HTR-8/SVneo (cell line): ENCODE measurements at regions not wholly inside any gene's neighbourhood (a gene's known extent, or its start where the extent isn't known, plus 50 kb on each side); places are given as distances from the start of the nearest gene placed in this dataset.
"Not testable (repeated sequence)": the region's sequence is repeated elsewhere in the genome, so short reads cannot be mapped to it uniquely, and the experiment has no call there.

ENCODE experiments used
- DNase-seq: peaks from one replicate; pipeline ENCODE4 v3.0.0; 2011; ENCODE audit warnings: low spot score, mixed read lengths; ENCODE audit not compliant: insufficient read length
- FAIRE-seq: peaks from 2 replicates; lab custom pipeline; 2011; peaks lifted over from hg19 to GRCh38; lab: Jason Lieb, UNC

- no peak for FAIRE-seq
Observed at GRCh38 chr21:28135646-28136045, 857.0 kb downstream of the LTN1 start.

GRCh38 chr21:28133116-28133515, 859.6 kb downstream of the LTN1 start:
- FAIRE-seq (no peak), DNase-seq (no peak)

More at GRCh38 chr21:28135646-28136045, 857.0 kb downstream of the LTN1 start:
- DNase-seq = no peak

DNA sequence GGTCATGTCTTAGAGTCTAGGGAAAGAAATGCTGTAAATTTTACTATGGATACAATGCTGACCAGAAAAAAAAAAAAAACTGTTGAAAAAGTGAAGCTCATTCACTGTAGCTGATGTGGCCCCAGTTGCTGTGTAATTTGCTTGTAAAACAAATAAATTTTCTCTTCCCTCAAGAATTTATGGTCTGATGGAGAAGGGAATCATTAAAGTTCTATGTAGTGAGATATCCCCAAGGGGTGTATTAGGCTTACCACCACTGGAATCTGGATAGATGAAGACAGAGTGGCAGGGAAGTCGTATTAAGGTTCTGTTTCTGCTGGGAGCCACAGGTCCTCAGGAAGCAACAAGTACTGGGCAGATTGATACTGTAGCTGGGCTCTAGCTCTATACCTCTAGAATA, 860.0 kb downstream of the LTN1 start:
- FAIRE-seq = no peak
- no peak for DNase-seq

DNA sequence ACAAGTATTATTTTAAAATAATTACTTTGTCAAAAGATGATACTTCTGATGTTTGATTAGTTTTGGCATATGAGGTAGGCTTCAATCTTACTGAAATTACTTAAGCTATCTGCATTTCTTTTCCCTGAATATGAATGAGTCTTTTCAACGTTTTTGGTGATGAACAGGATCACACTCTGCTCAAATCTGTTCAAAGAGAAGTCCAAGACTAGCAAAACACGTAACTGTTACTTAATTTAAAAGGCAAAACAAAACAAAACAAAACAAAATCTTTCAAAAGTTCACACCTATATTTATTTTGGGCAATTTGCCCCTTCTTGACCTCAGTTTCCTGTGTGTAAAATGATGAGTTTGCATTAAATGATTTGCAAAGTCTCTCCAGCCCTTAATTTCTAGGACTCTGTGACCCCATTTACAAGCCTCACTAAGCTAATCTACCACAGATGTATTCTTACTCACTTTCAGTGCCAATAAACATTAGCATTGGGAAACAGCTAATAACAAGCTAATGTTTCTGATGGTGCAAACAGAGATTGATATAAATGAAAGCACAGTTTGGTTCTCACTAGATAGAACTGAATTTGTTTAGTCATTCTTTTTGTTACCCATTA, 865.4 kb downstream of the LTN1 start:
- no peak for FAIRE-seq
- no peak for DNase-seq

- DNase-seq (no peak), FAIRE-seq (no peak)
Observed at GRCh38 chr21:28126521-28127174, 866.0 kb downstream of the LTN1 start.

DNA sequence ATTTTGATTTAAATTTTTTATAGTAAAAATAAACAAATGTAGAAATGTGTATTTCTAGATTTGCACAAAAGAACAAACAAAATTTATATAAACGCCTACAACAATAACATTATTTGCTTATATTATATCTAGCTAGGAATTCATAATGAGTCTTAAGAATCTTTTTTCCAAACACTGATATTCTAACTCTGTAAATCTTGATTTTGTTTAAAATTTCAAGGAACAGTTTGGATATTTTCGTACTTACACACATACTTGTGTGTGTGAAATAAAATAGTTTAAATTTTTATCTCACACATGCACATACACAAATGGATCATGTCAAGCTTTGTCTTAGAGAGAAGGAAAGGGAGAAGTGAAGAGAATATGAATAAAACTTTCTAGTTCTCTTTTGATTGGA, 868.1 kb downstream of the LTN1 start:
- no peak for FAIRE-seq
- DNase-seq = no peak

GRCh38 chr21:28118570-28118969, 874.1 kb downstream of the LTN1 start:
- FAIRE-seq (no peak), DNase-seq (no peak)

- DNase-seq, FAIRE-seq: not testable (repeated sequence)
Observed at GRCh38 chr21:28114986-28115385, 877.7 kb downstream of the LTN1 start.

DNA sequence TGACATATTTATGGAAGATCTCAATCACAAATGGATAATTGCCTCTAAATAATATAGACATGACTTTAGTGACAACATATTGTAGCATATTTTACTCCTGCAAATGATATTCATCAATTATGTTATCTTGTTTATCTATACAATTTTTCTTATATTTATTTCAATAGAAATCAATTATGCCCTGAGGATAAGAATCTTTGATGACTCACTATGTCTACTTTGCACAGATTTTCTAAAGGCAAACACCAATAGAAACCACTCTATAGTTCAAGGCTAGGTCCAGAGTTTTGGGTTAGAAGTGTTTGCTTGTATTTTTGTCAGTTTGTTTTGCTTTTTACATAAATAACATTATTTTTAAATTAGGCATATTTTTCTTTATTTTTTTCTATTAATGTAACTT, 879.0 kb downstream of the LTN1 start:
- no peak for FAIRE-seq
- no peak for DNase-seq

GRCh38 chr21:28112511-28112910, 880.2 kb downstream of the LTN1 start:
- DNase-seq (no peak), FAIRE-seq (no peak)

DNA sequence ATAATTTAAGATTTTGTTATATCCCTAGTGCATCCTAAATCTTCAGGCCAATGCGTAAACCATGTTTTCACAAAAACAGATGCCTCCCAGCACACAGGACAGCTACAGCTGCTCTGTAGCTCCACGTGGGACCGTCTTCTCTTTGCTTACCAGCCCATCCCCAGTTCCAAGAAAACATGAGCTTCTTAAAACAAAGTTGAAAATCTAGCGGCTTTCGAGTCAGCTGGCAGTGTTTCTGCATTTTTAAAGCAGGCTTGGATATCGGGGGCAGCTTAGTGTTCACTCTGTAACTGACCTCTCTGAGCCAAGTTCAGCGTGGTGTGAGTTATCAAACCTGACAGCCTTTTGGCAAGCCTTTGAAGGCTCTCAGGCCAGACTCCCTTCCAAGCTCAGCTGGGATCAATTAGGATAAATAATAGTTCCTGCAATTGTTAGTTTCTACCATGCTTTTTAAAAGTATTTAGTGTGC, 881.5 kb downstream of the LTN1 start:
- DNase-seq (no peak), FAIRE-seq (no peak)

GRCh38 chr21:28110716-28111115, 882.0 kb downstream of the LTN1 start:
- DNase-seq = no peak
- no peak for FAIRE-seq

- DNase-seq (no peak), FAIRE-seq (no peak)
Observed at GRCh38 chr21:28110074-28110473, 882.6 kb downstream of the LTN1 start.

- no peak for FAIRE-seq
- DNase-seq = no peak
Observed at GRCh38 chr21:28106370-28106890, 886.2 kb downstream of the LTN1 start.

- no peak for FAIRE-seq
Observed at GRCh38 chr21:28104346-28104745, 888.3 kb downstream of the LTN1 start.

GRCh38 chr21:28100366-28100765, 892.3 kb downstream of the LTN1 start:
- DNase-seq (no peak), FAIRE-seq (no peak)

More at GRCh38 chr21:28104346-28104745, 888.3 kb downstream of the LTN1 start:
- DNase-seq = no peak

GRCh38 chr21:28099001-28099705, 893.5 kb downstream of the LTN1 start:
- no peak for FAIRE-seq
- DNase-seq = no peak

- FAIRE-seq = no peak
Observed at GRCh38 chr21:28091466-28091865, 901.2 kb downstream of the LTN1 start.

DNA sequence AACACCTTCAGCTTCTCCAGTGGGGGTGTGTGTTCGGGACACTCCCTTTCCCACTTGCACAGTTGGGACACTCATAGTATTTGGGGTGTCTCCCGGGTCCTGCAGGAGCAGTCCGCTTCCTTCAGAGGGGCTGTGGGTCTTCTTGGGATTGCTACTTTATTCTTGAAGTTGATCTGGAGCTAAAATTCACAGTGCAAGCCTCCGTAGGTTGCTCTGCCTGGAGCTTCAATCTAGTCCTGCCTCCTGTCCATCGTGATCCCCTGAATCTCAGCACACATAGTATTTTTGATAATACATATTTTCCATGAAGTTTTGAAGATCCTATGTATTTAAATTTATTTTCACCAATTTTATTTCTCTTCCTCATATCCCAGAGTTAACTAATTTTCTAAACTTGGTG, 902.1 kb downstream of the LTN1 start:
- no peak for FAIRE-seq
- no peak for DNase-seq

More at GRCh38 chr21:28091466-28091865, 901.2 kb downstream of the LTN1 start:
- no peak for DNase-seq

DNA sequence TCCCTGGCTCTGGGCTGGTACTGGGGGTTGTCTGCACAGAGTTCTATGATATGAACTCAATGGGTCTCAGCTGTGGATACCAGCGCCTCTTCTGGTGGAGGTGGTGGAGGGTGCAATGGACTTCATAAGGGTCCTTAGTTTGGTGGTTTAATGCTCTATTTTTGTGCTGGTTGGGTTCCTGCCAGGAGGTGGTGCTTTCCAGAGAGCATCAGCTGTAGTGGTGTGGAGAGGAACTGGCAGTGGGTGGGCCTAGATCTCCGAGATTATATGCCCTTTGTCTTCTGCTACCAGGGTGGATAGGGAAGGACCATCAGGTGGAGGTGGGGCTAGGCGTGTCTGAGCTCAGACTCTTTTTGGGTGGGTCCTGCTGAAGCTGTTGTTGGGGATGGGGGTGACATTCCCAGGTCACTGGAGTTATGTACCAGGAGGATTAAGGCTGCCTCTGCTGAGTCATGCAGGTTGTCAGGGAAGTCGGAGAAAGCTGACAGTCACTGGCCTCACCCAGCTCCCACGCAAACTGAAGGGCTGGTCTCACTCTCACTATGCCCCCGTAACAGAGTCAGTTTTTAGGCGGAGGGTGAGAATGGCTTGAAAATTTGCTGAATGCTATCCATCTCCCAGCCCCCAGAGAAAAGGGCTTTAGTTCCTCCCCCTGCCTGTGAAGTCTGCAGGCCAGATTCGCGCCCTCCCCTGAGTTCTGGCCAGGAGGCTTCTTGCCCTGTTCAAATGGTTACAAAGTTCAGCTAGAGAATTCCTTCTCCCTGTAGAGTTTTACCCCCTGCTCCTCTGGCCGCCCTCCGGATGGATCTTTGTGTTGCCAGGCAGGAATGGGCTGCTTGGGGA, 902.9 kb downstream of the LTN1 start:
- no peak for FAIRE-seq
- no peak for DNase-seq
